ENCODE measurements at regions not wholly inside any gene's neighbourhood (a gene's known extent, or its start where the extent isn't known, plus 50 kb on each side); places are given as distances from the start of the nearest gene placed in this dataset.

DNA sequence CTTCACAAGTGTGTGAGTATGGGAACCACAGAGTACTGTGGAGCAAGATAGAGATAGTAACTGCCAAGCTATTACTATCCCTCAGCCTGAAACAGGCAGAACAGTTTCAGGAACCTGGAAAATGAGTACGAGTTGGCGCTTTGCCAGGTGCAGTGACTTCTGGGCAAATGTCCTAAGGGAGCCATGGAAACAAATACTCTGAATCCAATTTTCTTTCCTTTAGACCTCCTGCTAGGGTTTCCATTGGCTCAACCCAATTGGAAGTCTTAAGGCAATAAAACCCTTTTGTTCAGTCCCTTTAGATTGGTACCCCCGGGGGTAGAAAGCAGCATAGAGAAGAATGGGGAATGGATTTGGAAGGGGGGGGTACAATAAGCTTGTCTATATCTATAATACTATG lies 205.0 kb upstream of the EPHA7 start:
- Histone ChIP-seq H3K4me1 (peaks cover 9% of the 10 kb centered on the region), H3K9me3 (no peaks in the 10 kb centered on the region), H3K27me3 (ENCODE audit: low read depth) (no peaks in the 10 kb centered on the region), H3K36me3 (replicated peaks) (no peaks in the 10 kb centered on the region), H3K4me3 (no peak overlapping the region)
- DNase-seq (ENCODE audit: low spot score in 2 of 2) = peak; percentile 74 to 75
- in situ Hi-C loops (cut with MboI; ENCODE audit: low sequenced_read_pairs) = no loop called here

DNA sequence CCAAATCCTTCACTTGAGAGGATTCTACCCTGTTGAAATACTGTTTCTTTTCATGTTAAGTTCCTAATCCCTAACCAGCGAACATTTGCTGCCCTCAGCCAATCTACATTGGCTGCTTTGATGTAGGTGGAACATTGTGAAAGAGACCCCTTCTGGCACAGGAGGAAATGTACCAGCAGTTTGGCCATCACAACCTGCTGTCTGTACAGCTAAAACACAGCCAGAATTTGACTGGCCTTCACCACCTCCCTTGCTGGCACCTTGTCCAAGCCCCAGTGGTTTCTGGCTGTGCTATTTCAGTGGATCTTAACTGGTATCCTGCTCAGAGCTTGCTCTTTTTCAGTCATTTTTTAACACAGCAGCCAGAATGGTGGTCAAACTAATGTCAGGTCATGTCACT lies 202.1 kb upstream of the EPHA7 start:
- Histone ChIP-seq H3K4me1 (peaks cover 9% of the 10 kb centered on the region), H3K4me3 (no peak overlapping the region), H3K27me3 (ENCODE audit: low read depth) (no peaks in the 10 kb centered on the region), H3K9me3 (no peaks in the 10 kb centered on the region), H3K36me3 (replicated peaks) (no peaks in the 10 kb centered on the region)
- DNase-seq (ENCODE audit: low spot score in 2 of 2) = no peak
- in situ Hi-C loops (cut with MboI; ENCODE audit: low sequenced_read_pairs) = no loop called here

DNA sequence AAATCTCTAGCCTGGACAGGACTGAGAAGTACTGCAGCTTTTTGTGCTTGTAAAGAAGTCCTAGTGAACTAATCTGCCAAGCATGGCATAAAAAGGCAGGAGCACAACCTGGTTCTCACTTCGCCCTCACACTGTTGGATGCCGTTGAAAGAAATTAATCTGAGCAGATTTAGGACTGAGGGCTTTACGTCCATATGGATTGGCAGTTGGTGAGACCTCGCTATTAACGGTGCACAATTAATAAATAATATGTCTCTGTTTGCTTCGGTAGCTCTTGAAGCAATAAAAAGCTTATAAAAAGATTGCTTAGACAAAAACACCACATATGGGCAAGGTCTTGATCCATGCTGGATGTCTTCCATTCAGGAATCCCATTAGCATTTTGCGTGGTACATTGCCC lies 185.6 kb upstream of the EPHA7 start:
- Histone ChIP-seq H3K4me3 (no peak overlapping the region), H3K9me3 (no peaks in the 10 kb centered on the region), H3K4me1 (no peaks in the 10 kb centered on the region), H3K27me3 (ENCODE audit: low read depth) (0 out of 2 replicates have a peak, but pooled peaks cover 2% of the 10 kb centered on the region), H3K36me3 (replicated peaks) (no peaks in the 10 kb centered on the region)
- in situ Hi-C loops (cut with MboI; ENCODE audit: low sequenced_read_pairs) = no loop called here
- DNase-seq (ENCODE audit: low spot score in 2 of 2) = no peak

DNA sequence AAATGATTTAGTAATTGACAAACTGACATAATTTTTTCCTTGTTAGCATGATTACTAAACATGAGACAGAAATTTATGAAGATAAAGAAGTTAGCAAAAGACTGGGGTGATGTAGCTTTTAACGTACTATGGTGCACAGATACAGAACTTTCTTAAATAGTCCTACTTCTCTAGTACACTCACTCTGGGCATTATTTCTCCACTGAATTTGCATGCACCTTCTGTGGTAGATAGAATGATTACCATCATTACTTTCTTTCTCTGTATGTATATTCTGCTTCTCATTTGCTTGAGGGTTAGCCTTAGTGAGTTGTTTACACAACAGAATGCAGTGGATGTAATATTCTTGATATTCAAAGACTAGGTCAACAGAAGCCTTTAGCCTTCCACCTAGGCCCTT lies 173.1 kb upstream of the EPHA7 start:
- H3K27me3 ChIP-seq (ENCODE audit: low read depth) = no peaks in the 10 kb centered on the region
- no peak overlapping the region for H3K4me3 ChIP-seq
- H3K4me1 ChIP-seq = no peaks in the 10 kb centered on the region
- in situ Hi-C loops (cut with MboI; ENCODE audit: low sequenced_read_pairs) = no loop called here
- H3K9me3 ChIP-seq = no peaks in the 10 kb centered on the region
- H3K36me3 ChIP-seq (replicated peaks) = no peaks in the 10 kb centered on the region
- DNase-seq (ENCODE audit: low spot score in 2 of 2) = no peak

DNA sequence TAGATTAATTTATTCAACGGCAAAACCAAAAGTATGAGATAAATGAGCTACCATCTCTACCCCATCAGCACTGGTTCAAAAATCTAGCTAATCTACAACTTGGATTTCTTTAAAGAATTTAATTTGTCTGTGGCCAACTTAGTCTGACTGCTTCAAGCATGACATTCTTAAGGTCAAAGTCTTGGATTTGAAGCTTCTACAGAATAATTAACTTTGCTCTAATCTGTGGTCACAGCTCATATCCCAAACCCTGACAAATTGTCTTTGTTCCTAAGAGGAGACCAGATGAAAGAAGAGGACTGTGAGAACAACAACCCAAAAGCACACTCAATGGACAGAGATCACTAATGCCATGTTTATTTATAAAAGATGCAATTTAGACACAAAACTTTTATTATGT lies 166.9 kb upstream of the EPHA7 start:
- DNase-seq (ENCODE audit: low spot score in 2 of 2) = no peak
- in situ Hi-C loops (cut with MboI; ENCODE audit: low sequenced_read_pairs) = no loop called here
- Histone ChIP-seq H3K4me1 (no peaks in the 10 kb centered on the region), H3K27me3 (ENCODE audit: low read depth) (no peaks in the 10 kb centered on the region), H3K9me3 (no peaks in the 10 kb centered on the region), H3K4me3 (no peak overlapping the region), H3K36me3 (replicated peaks) (no peaks in the 10 kb centered on the region)

DNA sequence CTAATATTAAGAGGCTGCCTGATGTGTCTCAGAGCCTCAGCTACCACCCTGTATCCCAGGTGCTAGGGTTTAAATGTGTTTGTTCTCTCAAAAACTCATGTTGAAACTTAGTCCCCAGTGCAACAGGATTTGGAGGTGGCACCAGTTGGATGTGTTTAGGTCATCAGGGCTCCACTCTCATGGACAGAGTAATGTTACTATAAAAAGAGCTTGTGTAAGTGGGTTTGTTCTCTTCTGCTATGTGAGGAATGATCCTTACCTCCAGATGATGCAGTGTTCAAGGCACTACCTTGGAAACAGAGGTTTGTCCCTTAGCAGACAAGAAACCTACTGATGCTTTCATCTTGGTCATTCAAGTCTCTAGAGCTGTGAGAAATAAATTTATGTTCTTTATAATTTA lies 164.9 kb upstream of the EPHA7 start:
- in situ Hi-C loops (cut with MboI; ENCODE audit: low sequenced_read_pairs) = no loop called here
- H3K9me3 ChIP-seq = no peaks in the 10 kb centered on the region
- no peaks in the 10 kb centered on the region for H3K27me3 ChIP-seq (ENCODE audit: low read depth)
- peaks cover 14% of the 10 kb centered on the region for H3K4me1 ChIP-seq
- H3K4me3 ChIP-seq = no peak overlapping the region
- DNase-seq (ENCODE audit: low spot score in 2 of 2) = no peak
- no peaks in the 10 kb centered on the region for H3K36me3 ChIP-seq (replicated peaks)

DNA sequence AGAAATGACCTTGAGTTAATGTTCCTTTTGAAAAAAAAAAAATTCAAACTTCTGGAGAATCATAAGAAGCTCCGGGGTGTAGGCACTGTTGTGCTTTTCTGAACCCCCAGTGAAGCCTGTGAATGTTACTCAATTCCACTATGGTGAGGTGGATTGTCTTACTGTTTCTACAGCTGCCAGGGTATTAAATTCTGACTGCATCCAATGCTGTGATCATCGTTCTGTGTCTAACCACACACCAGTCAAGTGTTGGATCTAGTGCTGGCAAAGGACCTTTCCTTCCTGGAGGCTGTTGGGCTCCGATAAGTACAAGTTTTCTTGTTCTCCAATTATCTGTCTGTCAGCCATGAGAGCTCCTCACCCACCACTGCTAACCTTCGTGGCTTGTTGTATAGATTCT lies 162.0 kb upstream of the EPHA7 start:
- H3K4me1 ChIP-seq = peaks cover 28% of the 10 kb centered on the region
- H3K9me3 ChIP-seq = no peaks in the 10 kb centered on the region
- H3K36me3 ChIP-seq (replicated peaks) = no peaks in the 10 kb centered on the region
- H3K27me3 ChIP-seq (ENCODE audit: low read depth) = no peaks in the 10 kb centered on the region
- no peak overlapping the region for H3K4me3 ChIP-seq
- in situ Hi-C loops (cut with MboI; ENCODE audit: low sequenced_read_pairs) = no loop called here
- no peak for DNase-seq (ENCODE audit: low spot score in 2 of 2)

DNA sequence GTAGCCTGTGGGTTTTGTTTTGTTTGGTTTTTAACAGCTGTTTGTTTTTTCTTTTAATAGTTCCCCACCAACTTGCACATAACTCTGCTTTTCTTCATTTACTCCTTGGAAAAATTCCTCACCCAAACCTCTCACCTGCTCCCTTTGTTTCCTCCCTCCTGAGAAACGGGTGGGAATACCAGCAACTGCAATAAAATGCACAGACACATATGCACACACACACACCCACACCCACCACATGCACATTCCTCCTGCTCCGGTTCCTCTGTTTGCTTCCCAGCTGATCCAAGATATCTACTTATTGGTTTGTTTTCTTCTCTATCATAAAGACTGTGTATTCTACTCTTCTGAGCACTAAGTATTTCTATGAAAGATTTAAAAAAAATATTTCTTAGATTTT lies 161.1 kb upstream of the EPHA7 start:
- Histone ChIP-seq H3K4me3 (no peak overlapping the region), H3K27me3 (ENCODE audit: low read depth) (no peaks in the 10 kb centered on the region), H3K9me3 (no peaks in the 10 kb centered on the region), H3K4me1 (peaks cover 28% of the 10 kb centered on the region), H3K36me3 (replicated peaks) (no peaks in the 10 kb centered on the region)
- peak; percentile 36 to 56 for DNase-seq (ENCODE audit: low spot score in 2 of 2)
- in situ Hi-C loops (cut with MboI; ENCODE audit: low sequenced_read_pairs) = no loop called here

DNA sequence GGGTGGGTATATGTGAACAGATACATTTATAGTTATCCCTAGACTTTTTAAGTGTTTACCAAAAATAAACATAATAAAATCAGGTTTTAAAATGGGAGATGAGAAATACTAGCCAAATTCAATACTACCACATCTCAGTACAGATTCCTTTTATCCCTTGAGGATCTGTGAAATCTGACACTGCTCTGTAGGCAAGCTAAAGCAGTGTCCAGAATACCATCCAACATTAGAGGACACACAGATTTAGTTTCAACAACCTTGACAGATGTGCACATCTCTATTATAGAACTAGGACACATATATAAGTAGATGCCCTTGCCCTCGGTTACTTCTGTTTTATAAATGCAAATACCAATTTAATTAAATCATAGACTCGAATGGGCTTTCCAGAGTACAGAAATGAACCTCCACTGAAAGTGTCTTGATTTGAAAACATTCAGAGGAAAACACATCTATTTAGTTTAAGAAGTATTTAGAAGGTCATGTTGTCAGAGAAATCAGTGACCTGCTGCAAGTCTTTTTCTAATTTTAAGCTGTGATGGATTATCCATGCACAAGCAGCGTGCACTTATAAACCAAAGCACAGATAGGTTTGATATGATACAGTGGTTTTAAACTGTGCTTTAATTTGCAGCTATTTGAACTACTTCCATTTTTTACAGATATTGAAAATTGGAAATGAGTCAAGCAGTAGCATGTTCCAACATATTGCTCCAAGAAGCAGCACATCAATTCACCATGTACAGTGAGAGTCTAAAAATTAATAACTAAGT lies 156.3 kb upstream of the EPHA7 start:
- no peaks in the 10 kb centered on the region for H3K36me3 ChIP-seq (replicated peaks)
- no peaks in the 10 kb centered on the region; the same call in 1 of the 2 replicates for H3K27me3 ChIP-seq (ENCODE audit: low read depth)
- no peaks in the 10 kb centered on the region for H3K9me3 ChIP-seq
- DNase-seq (ENCODE audit: low spot score in 2 of 2) = no peak
- in situ Hi-C loops (cut with MboI; ENCODE audit: low sequenced_read_pairs) = no loop called here
- H3K4me1 ChIP-seq = peaks cover 25% of the 10 kb centered on the region
- H3K4me3 ChIP-seq = no peak overlapping the region

DNA sequence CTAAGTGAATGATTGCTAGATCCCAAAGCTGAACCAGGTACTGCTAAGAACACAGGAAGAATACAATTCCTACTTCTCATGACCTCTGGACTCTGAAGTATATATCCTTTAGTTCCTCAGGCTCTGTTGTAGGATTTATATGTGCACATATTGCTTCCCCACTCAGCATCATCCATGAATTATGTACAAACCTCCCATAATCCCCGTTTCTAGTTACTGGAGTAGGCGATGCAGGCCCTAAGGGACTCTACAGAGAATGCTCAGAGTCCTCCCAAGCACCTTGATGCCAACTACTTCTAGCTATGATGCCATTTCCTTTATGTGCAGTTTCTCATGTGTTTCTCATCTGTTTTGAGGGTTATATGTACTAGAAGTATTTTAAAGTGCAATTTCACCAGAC lies 154.9 kb upstream of the EPHA7 start:
- Histone ChIP-seq H3K36me3 (replicated peaks) (no peaks in the 10 kb centered on the region), H3K4me1 (peaks cover 14% of the 10 kb centered on the region), H3K27me3 (ENCODE audit: low read depth) (no peaks in the 10 kb centered on the region; the same call in 1 of the 2 replicates), H3K9me3 (no peaks in the 10 kb centered on the region), H3K4me3 (no peak overlapping the region)
- in situ Hi-C loops (cut with MboI; ENCODE audit: low sequenced_read_pairs) = no loop called here
- no peak for DNase-seq (ENCODE audit: low spot score in 2 of 2)

DNA sequence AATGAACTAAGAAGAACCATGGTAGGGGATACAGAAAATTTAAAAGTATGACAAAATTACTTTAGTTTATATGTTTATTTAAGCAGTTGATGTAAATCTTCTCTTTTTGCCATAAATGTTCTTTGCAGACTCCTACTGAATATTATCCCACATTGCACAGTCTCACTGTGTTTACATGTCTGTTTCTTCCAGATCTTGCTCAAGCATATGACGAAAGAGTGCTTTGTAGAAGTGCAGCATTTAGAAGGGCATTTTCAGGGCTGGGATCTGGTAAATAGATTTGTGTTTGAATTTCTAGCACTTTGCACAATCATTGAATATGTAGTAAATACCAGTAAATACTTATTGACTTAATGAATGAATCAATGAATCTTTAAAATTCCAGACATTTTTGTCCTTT lies 152.0 kb upstream of the EPHA7 start:
- DNase-seq (ENCODE audit: low spot score in 2 of 2) = no peak
- Histone ChIP-seq H3K27me3 (ENCODE audit: low read depth) (no peaks in the 10 kb centered on the region; the same call in 1 of the 2 replicates), H3K4me3 (no peak overlapping the region), H3K9me3 (no peaks in the 10 kb centered on the region), H3K36me3 (replicated peaks) (no peaks in the 10 kb centered on the region), H3K4me1 (no peaks in the 10 kb centered on the region)
- in situ Hi-C loops (cut with MboI; ENCODE audit: low sequenced_read_pairs) = no loop called here

DNA sequence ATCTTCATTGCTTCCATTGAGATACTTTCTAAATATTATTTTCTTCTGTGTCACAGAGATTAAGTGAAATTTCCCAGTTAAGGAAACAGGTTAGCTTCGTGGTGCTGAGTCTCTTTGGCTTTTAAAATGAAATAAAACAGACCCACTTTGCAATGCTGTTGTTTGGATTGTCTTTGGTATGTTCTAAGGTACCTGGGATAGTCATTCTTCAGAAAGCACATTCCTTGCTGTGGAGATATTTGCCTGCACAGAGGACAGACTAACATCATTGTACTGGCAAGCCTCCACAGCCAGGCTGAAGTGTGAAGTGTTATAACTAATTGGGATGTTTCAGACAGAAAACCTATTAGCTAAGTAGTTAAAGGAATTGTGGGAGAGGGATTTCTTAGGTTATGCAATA lies 148.8 kb upstream of the EPHA7 start:
- Histone ChIP-seq H3K4me3 (no peak overlapping the region), H3K9me3 (no peaks in the 10 kb centered on the region), H3K4me1 (no peaks in the 10 kb centered on the region), H3K27me3 (ENCODE audit: low read depth) (no peaks in the 10 kb centered on the region), H3K36me3 (replicated peaks) (no peaks in the 10 kb centered on the region)
- in situ Hi-C loops (cut with MboI; ENCODE audit: low sequenced_read_pairs) = no loop called here
- no peak for DNase-seq (ENCODE audit: low spot score in 2 of 2)

DNA sequence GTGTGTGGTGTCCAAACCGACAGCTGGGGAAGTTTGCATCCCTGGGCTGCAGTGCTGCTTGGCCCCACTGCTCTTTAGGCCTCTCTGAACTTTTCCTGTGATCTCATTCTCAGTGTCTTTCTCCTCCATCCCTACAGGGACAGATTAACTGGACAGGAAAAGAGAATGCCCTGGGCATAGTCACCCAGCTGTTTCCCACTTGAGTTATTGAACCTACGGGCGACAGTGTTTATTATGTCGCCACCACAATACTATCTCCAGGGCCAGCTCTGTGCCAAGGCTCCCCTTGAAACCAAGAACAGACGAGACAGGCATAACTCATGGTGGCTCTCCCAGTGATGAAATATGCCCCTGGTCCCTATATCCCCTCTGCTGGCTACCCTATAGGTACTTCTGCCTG lies 147.8 kb upstream of the EPHA7 start:
- Histone ChIP-seq H3K4me1 (no peaks in the 10 kb centered on the region), H3K27me3 (ENCODE audit: low read depth) (no peaks in the 10 kb centered on the region), H3K4me3 (no peak overlapping the region), H3K9me3 (no peaks in the 10 kb centered on the region), H3K36me3 (replicated peaks) (no peaks in the 10 kb centered on the region)
- DNase-seq (ENCODE audit: low spot score in 2 of 2) = no peak
- in situ Hi-C loops (cut with MboI; ENCODE audit: low sequenced_read_pairs) = no loop called here

DNA sequence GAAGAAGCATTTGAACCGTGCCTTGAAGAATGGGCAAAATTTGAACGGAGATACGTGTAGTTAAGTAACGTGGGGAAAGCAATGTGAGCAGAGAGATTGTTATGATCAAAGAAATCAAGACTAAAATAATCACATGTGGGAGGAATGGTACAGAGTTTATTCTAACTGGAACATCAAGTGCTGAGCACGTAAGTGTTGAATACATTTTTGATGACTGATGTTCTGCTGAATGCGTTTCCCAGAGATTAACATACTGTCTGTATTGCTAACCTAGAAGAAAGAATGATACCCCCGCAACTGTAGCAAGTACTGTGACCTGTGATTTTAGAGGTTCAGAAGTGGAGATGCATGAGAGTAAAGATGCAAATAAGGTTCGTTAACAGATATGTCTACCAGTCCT lies 146.9 kb upstream of the EPHA7 start:
- in situ Hi-C loops (cut with MboI; ENCODE audit: low sequenced_read_pairs) = no loop called here
- DNase-seq (ENCODE audit: low spot score in 2 of 2) = no peak
- Histone ChIP-seq H3K27me3 (ENCODE audit: low read depth) (no peaks in the 10 kb centered on the region), H3K9me3 (no peaks in the 10 kb centered on the region), H3K4me3 (no peak overlapping the region), H3K4me1 (no peaks in the 10 kb centered on the region), H3K36me3 (replicated peaks) (no peaks in the 10 kb centered on the region)

DNA sequence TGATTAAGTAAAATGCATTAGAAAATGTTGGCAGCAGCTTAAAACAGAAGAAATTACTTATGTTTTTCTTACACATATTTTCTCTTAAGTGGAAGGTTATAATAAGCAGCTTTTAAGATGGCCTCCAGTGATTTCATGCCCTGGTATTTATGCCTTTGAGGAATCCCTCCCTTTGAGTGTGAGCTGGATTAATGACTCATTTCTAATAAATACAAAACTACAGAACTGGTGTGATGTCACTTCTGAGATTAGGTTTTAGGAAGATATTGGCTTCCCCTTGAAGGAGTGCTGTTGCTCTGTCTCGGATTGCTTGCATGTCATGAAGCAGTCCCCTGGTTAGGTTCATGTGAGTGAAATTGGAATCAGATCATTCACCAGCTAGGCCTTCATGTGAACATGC lies 143.2 kb upstream of the EPHA7 start:
- H3K4me3 ChIP-seq = no peak overlapping the region

More for the DNA sequence above, 143.2 kb upstream of the EPHA7 start:
- Histone ChIP-seq H3K27me3 (ENCODE audit: low read depth) (no peaks in the 10 kb centered on the region), H3K9me3 (no peaks in the 10 kb centered on the region), H3K4me1 (no peaks in the 10 kb centered on the region), H3K36me3 (replicated peaks) (no peaks in the 10 kb centered on the region)
- in situ Hi-C loops (cut with MboI; ENCODE audit: low sequenced_read_pairs) = no loop called here
- DNase-seq (ENCODE audit: low spot score in 2 of 2) = no peak
